Body of pancreas (tissue), 4 donors: ENCODE measurements at regions not wholly inside any gene's neighbourhood (a gene's known extent, or its start where the extent isn't known, plus 50 kb on each side); places are given as distances from the start of the nearest gene placed in this dataset.

Source experiments
- CTCF ChIP-seq, 7 experiments: fragments of 450-650 bp in 4 of 7; fragments of 200-600 bp in 3 of 7; sonication (generic) in 3 of 7; IDR thresholded peaks; one replicate each; pipeline ENCODE4 v1.5.1; 2016 to 2019; ENCODE audit warnings: antibody characterized with exemption in 7 of 7
- POLR2A ChIP-seq, 3 donors: fragments of 450-650 bp; IDR thresholded peaks; one replicate each; pipeline ENCODE4 v1.6.1; 2016; ENCODE audit warnings: antibody characterized with exemption in 3 of 3, mild to moderate bottlenecking in 2 of 3

- TF ChIP-seq CTCF (IDR thresholded peaks at IDR 0.05) (no peak), POLR2A (IDR thresholded peaks at IDR 0.05) (no peak)
Measured at GRCh38 chr16:73387979-73388378, 340.1 kb upstream of the ZFHX3 start.
